PFSK-1 (cell line): ENCODE measurements at regions not wholly inside any gene's neighbourhood (a gene's known extent, or its start where the extent isn't known, plus 50 kb on each side); places are given as distances from the start of the nearest gene placed in this dataset.

Experiments
- FOXP2 ChIP-seq: optimal IDR thresholded peaks from 2 replicates; pipeline ENCODE3; 2011; ENCODE audit warnings: borderline replicate concordance, control low read depth, inconsistent platforms; ENCODE audit not compliant: insufficient read depth; ENCODE audit errors: extremely low read length, extremely low read depth
- POLR2AphosphoS5 ChIP-seq: IDR thresholded peaks from 2 replicates; pipeline ENCODE4 v1.6.1; 2012; ENCODE audit warnings: low read depth, mild to moderate bottlenecking, control low read depth, low read length, moderate library complexity
- REST ChIP-seq, 2 experiments: IDR thresholded peaks; 2 replicates each; pipeline versions ENCODE4 v1.6.1 to v1.8.0; 2011 to 2012; ENCODE audit warnings: low read depth in 2 of 2, low read length in 2 of 2, control low read depth in 1 of 2, inconsistent platforms in 1 of 2, mild to moderate bottlenecking in 1 of 2, moderate library complexity in 1 of 2; ENCODE audit not compliant: insufficient read depth in 1 of 2
- SIN3A ChIP-seq: IDR thresholded peaks from 2 replicates; pipeline ENCODE4 v1.6.1; 2012; ENCODE audit warnings: mild to moderate bottlenecking, low read length, moderate library complexity, borderline replicate concordance; ENCODE audit not compliant: insufficient read depth
- TAF1 ChIP-seq: IDR thresholded peaks from 2 replicates; pipeline ENCODE4 v1.6.1; 2012; ENCODE audit warnings: low read length, control low read depth, borderline replicate concordance; ENCODE audit not compliant: insufficient read depth

DNA sequence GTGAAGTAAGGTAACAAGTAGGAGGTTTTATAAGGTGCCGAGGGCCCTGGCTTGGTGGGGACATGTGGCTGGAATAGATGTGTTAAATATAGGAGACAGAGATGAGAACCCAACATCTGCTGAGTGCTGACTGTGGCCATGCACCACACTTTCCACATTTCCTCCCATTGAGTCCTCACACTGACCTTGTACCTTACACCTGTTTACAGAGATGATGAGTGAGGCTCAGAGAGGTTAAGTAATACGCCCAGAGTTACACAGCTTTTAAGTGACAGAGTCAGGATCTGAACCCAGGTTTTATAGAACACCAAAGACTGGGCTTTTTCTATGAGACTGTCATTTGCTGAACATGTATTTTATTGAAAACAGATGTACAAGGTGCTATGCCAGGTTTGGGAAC, 70.8 kb upstream of the LTA4H start:
- TF ChIP-seq SIN3A: no peak
- no peak for TF ChIP-seq POLR2AphosphoS5
- TF ChIP-seq TAF1: no peak
- no peak for TF ChIP-seq REST (IDR thresholded peaks at IDR 0.05; ENCODE audit: insufficient read depth in 1 of 2, low read depth in 2 of 2, low read length in 2 of 2)
- TF ChIP-seq FOXP2: no peak
